Cardiac muscle cell (in vitro differentiated cells and primary cell): ENCODE measurements at regions not wholly inside any gene's neighbourhood (a gene's known extent, or its start where the extent isn't known, plus 50 kb on each side); places are given as distances from the start of the nearest gene placed in this dataset.

Source experiments
- DNase-seq, 2 donors: peaks; one replicate each; pipeline versions ENCODE4 v3.0.0 to v3.0.0-alpha.2; 2010 to 2017; ENCODE audit warnings: low read depth in 1 of 2, low spot score in 1 of 2
- H3K27ac ChIP-seq: fragments of 200-600 bp; sonication (generic); 2 replicates; pipeline ENCODE4 v1.5.1; 2016
- H3K27me3 ChIP-seq: fragments of 200-600 bp; sonication (generic); 2 replicates; pipeline ENCODE4 v1.6.0; 2016; ENCODE audit warnings: control low read depth
- H3K36me3 ChIP-seq: fragments of 200-600 bp; sonication (generic); 2 replicates; pipeline ENCODE4 v1.5.1; 2016; ENCODE audit warnings: control low read depth
- H3K4me1 ChIP-seq: fragments of 200-600 bp; sonication (generic); 2 replicates; pipeline ENCODE4 v1.8.1; 2017; ENCODE audit warnings: low read depth, mild to moderate bottlenecking, mixed run types
- H3K4me3 ChIP-seq: fragments of 200-600 bp; sonication (generic); 2 replicates; pipeline ENCODE4 v1.5.1; 2016; ENCODE audit warnings: mild to moderate bottlenecking
- H3K9me3 ChIP-seq: fragments of 200-600 bp; sonication (generic); 2 replicates; pipeline ENCODE4 v1.5.1; 2017; ENCODE audit warnings: low read depth, mild to moderate bottlenecking, control low read depth
- TF ChIP-seq, protein P1 (sequence below): IDR thresholded peaks from 2 replicates; pipeline ENCODE4 v1.5.1; 2012; ENCODE audit warnings: low read depth, mild to moderate bottlenecking, low read length

DNA sequence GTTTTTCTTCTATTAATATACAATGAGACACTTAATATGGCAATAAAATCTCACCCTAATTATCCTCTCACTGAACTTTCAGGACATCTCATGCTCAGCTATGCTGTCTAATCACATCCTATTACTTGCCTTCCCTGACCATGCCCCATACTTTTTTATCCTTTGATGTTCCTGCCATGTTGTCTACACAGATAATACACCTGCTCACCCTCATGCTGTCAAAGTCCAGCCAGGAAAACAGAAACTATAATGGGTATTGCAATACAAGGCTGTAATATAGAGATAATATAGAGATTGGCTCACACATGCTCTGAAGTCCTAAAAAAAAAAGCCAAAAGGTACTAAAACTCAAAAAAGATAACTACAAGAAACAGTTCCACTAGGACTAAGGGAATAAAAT, 305.4 kb downstream of the PRDM5 start:
- Histone ChIP-seq H3K27me3 (no peaks in the 10 kb centered on the region), H3K36me3 (no peaks in the 10 kb centered on the region), H3K9me3 (no peaks in the 10 kb centered on the region), H3K4me1 (no peaks in the 10 kb centered on the region), H3K27ac (no peak overlapping the region), H3K4me3 (no peak overlapping the region)
- TF ChIP-seq, protein P1, sequence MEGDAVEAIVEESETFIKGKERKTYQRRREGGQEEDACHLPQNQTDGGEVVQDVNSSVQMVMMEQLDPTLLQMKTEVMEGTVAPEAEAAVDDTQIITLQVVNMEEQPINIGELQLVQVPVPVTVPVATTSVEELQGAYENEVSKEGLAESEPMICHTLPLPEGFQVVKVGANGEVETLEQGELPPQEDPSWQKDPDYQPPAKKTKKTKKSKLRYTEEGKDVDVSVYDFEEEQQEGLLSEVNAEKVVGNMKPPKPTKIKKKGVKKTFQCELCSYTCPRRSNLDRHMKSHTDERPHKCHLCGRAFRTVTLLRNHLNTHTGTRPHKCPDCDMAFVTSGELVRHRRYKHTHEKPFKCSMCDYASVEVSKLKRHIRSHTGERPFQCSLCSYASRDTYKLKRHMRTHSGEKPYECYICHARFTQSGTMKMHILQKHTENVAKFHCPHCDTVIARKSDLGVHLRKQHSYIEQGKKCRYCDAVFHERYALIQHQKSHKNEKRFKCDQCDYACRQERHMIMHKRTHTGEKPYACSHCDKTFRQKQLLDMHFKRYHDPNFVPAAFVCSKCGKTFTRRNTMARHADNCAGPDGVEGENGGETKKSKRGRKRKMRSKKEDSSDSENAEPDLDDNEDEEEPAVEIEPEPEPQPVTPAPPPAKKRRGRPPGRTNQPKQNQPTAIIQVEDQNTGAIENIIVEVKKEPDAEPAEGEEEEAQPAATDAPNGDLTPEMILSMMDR, result no peak
- DNase-seq, result no peak

DNA sequence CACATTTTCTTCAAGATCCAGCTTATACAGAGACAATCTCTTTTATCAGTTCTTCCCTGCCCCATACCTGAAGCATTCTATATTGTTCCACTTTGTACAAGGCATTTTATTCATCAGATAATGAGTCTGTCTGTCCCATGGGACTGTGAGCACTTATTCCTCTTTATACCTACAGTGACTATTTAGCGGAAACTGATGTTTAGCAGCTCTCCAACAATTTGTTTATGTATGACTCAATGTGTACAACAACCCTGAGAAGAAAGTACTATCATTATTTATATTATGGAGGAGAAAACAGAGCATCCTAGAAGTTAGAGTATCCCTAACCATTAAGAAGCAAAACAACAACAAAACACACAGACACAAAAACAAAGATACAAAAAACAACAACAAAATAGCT, 306.5 kb downstream of the PRDM5 start:
- no peaks in the 10 kb centered on the region for H3K4me1 ChIP-seq
- H3K27ac ChIP-seq, result no peak overlapping the region
- no peaks in the 10 kb centered on the region for H3K27me3 ChIP-seq
- DNase-seq, result no peak
- H3K9me3 ChIP-seq, result no peaks in the 10 kb centered on the region
- TF ChIP-seq, protein P1, result no peak
- no peak overlapping the region for H3K4me3 ChIP-seq
- no peaks in the 10 kb centered on the region for H3K36me3 ChIP-seq

DNA sequence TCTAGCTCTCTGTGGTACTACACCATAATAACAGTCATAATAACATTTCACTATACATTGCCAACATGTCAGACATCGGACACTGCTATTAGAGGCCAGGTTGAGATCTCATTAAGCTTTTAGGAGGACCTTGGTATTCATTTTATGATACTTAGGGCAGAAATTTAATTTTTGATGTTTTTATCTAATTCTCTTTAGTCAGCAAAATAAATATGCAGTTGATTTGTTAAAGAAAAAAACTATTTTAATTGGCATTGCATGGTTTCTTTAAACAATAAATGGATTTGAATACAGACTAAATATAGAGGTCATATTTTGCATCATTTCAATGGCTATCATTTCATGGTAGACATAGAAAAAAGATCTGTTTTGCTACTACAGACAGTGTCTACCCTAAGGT, 308.7 kb downstream of the PRDM5 start:
- Histone ChIP-seq H3K4me1 (no peaks in the 10 kb centered on the region), H3K27me3 (no peaks in the 10 kb centered on the region)

DNA sequence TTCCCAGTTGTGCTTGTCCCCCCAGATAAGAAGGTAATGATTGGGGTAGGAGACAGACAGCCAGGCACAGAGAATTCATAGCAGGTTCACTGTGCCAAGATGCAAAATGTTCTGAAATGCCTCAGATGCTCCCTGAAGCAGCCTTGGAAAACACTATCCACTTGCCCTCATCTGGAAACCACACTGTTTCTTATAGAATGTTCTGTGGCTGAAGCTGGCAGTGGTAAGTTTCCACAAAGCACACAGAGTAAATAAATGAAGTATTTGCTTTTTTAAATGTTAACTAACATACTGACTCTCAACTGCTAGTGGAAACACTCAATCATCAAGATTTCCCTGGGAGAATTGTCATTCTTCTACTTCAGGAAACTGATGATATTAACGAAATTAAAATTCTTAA, 311.4 kb downstream of the PRDM5 start:
- DNase-seq, result no peak
- TF ChIP-seq, protein P1, result no peak
- Histone ChIP-seq H3K27ac (no peak overlapping the region), H3K4me1 (no peaks in the 10 kb centered on the region), H3K9me3 (no peaks in the 10 kb centered on the region), H3K27me3 (no peaks in the 10 kb centered on the region), H3K4me3 (no peak overlapping the region), H3K36me3 (no peaks in the 10 kb centered on the region)

More for the DNA sequence above, 308.7 kb downstream of the PRDM5 start:
- Histone ChIP-seq H3K4me3 (no peak overlapping the region), H3K27ac (no peak overlapping the region), H3K36me3 (no peaks in the 10 kb centered on the region), H3K9me3 (no peaks in the 10 kb centered on the region)
- TF ChIP-seq, protein P1, result no peak
- DNase-seq, result no peak

DNA sequence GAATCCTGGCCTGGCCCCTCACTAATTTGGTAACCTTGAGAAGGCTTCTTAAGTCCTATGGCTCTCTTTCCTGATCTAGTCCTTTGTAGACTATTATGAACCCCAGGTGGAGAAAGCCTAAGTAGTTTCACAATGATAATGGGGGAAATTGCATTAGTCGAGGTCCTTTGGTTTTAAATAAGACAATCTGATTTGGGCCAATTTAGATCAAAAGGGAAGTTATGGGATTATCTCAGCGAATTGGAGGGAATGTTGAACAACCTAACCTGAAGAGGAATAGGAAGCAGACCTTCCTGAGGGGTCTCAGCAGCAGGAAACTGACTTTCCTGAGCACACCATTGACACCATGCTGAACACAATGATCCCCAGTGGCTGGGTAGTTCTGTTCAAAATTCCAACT, 331.5 kb downstream of the PRDM5 start:
- H3K9me3 ChIP-seq, result no peaks in the 10 kb centered on the region
- TF ChIP-seq, protein P1, result no peak
- no peak for DNase-seq

DNA sequence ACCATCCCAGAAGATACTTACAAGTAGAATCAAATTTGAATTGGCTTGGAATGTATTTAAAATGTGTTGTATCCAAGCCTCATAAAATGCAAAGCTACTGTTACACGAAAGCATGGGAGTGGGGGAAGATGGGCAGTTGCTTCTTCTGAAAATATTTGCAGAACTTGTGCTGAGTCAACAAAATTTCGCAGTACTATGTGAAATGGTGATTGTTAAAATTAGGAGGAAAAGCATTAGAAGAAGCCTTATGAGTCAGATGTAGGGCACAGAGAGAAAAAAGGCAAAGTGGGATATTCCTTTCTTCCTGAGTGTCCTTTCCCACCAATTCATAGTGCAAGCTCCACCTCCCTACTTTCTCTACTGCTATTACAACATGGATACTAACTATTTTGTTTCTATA, 332.7 kb downstream of the PRDM5 start:
- H3K27ac ChIP-seq, result no peak overlapping the region
- no peaks in the 10 kb centered on the region for H3K36me3 ChIP-seq
- TF ChIP-seq, protein P1, result no peak
- no peaks in the 10 kb centered on the region for H3K27me3 ChIP-seq
- H3K4me1 ChIP-seq, result no peaks in the 10 kb centered on the region
- no peak for DNase-seq
- H3K4me3 ChIP-seq, result no peak overlapping the region
- no peaks in the 10 kb centered on the region for H3K9me3 ChIP-seq

More for the DNA sequence above, 331.5 kb downstream of the PRDM5 start:
- no peaks in the 10 kb centered on the region for H3K4me1 ChIP-seq
- no peaks in the 10 kb centered on the region for H3K36me3 ChIP-seq
- no peak overlapping the region for H3K4me3 ChIP-seq
- no peaks in the 10 kb centered on the region for H3K27me3 ChIP-seq
- H3K27ac ChIP-seq, result no peak overlapping the region
